ENCODE measurements at regions not wholly inside any gene's neighbourhood (a gene's known extent, or its start where the extent isn't known, plus 50 kb on each side); places are given as distances from the start of the nearest gene placed in this dataset.

- TF ChIP-seq CTCF (IDR thresholded peaks at IDR 0.05) (no peak), EP300 (IDR thresholded peaks at IDR 0.05) (no peak)
These were observed 755.5 kb downstream of the RNF144A start for GRCh38 chr2:7672685-7673071.

Measured in esophagus muscularis mucosa (tissue), 3 donors.